ENCODE measurements at regions not wholly inside any gene's neighbourhood (a gene's known extent, or its start where the extent isn't known, plus 50 kb on each side); places are given as distances from the start of the nearest gene placed in this dataset.

GRCh38 chrX:42386681-42387080 lies 391.3 kb downstream of the PPP1R2C start:
- Histone ChIP-seq H3K27ac (no peak overlapping the region), H3K27me3 (no peaks in the 10 kb centered on the region), H3K36me3 (no peaks in the 10 kb centered on the region), H3K9me3 (no peaks in the 10 kb centered on the region), H3K4me3 (no peak overlapping the region), H3K4me1 (no peaks in the 10 kb centered on the region)
- TF ChIP-seq POLR2A (IDR thresholded peaks at IDR 0.05), result no peak
- TF ChIP-seq CTCF (IDR thresholded peaks at IDR 0.05), result no peak
- TF ChIP-seq POLR2AphosphoS5 (IDR thresholded peaks at IDR 0.05; ENCODE audit: insufficient read depth in 1 of 2, low read depth in 1 of 2), result no peak
- intact Hi-C loops (cut with DNase I), result no loop called here
- DNase-seq (ENCODE audit: extremely low spot score in 2 of 2), result no peak

- intact Hi-C loops (cut with DNase I), result no loop called here
- Histone ChIP-seq H3K4me3 (no peak overlapping the region), H3K27me3 (no peaks in the 10 kb centered on the region), H3K4me1 (no peaks in the 10 kb centered on the region), H3K9me3 (no peaks in the 10 kb centered on the region), H3K27ac (no peak overlapping the region), H3K36me3 (no peaks in the 10 kb centered on the region)
- DNase-seq (ENCODE audit: extremely low spot score in 2 of 2), result no peak
- TF ChIP-seq POLR2AphosphoS5 (IDR thresholded peaks at IDR 0.05; ENCODE audit: insufficient read depth in 1 of 2, low read depth in 1 of 2) (no peak), POLR2A (IDR thresholded peaks at IDR 0.05) (no peak), CTCF (IDR thresholded peaks at IDR 0.05) (no peak)
Observed at GRCh38 chrX:42385730-42386129, 392.2 kb downstream of the PPP1R2C start.

- H3K4me3 ChIP-seq, result no peak overlapping the region
- TF ChIP-seq POLR2A (IDR thresholded peaks at IDR 0.05) (no peak), CTCF (IDR thresholded peaks at IDR 0.05) (no peak), POLR2AphosphoS5 (IDR thresholded peaks at IDR 0.05; ENCODE audit: insufficient read depth in 1 of 2, low read depth in 1 of 2) (no peak)
Observed at GRCh38 chrX:42384956-42385355, 393.0 kb downstream of the PPP1R2C start.

GRCh38 chrX:42378857-42379256 lies 399.1 kb downstream of the PPP1R2C start:
- Histone ChIP-seq H3K4me3 (no peak overlapping the region), H3K4me1 (no peaks in the 10 kb centered on the region), H3K9me3 (no peaks in the 10 kb centered on the region), H3K27ac (no peak overlapping the region), H3K27me3 (no peaks in the 10 kb centered on the region), H3K36me3 (no peaks in the 10 kb centered on the region)
- TF ChIP-seq CTCF (IDR thresholded peaks at IDR 0.05) (no peak), POLR2A (IDR thresholded peaks at IDR 0.05) (no peak), POLR2AphosphoS5 (IDR thresholded peaks at IDR 0.05; ENCODE audit: insufficient read depth in 1 of 2, low read depth in 1 of 2) (no peak)
- no peak for DNase-seq (ENCODE audit: extremely low spot score in 2 of 2)
- intact Hi-C loops (cut with DNase I), result no loop called here

More at GRCh38 chrX:42384956-42385355, 393.0 kb downstream of the PPP1R2C start:
- Histone ChIP-seq H3K27ac (no peak overlapping the region), H3K27me3 (no peaks in the 10 kb centered on the region), H3K4me1 (no peaks in the 10 kb centered on the region), H3K36me3 (no peaks in the 10 kb centered on the region), H3K9me3 (no peaks in the 10 kb centered on the region)
- DNase-seq (ENCODE audit: extremely low spot score in 2 of 2), result no peak
- intact Hi-C loops (cut with DNase I), result no loop called here

- H3K27me3 ChIP-seq, result no peaks in the 10 kb centered on the region
- H3K9me3 ChIP-seq, result no peaks in the 10 kb centered on the region
- intact Hi-C loops (cut with DNase I), result no loop called here
- no peak overlapping the region for H3K4me3 ChIP-seq
- H3K27ac ChIP-seq, result no peak overlapping the region
- DNase-seq (ENCODE audit: extremely low spot score in 2 of 2), result no peak
- TF ChIP-seq POLR2AphosphoS5 (IDR thresholded peaks at IDR 0.05; ENCODE audit: insufficient read depth in 1 of 2, low read depth in 1 of 2) (no peak), POLR2A (IDR thresholded peaks at IDR 0.05) (no peak), CTCF (IDR thresholded peaks at IDR 0.05) (no peak)
- no peaks in the 10 kb centered on the region for H3K4me1 ChIP-seq
- H3K36me3 ChIP-seq, result no peaks in the 10 kb centered on the region
Observed at GRCh38 chrX:42375086-42375485, 402.9 kb downstream of the PPP1R2C start.

Measured in vagina (tissue), 2 donors.